B cell (primary cell): ENCODE measurements at regions not wholly inside any gene's neighbourhood (a gene's known extent, or its start where the extent isn't known, plus 50 kb on each side); places are given as distances from the start of the nearest gene placed in this dataset.

Experiments used
- ATAC-seq: fragments of 200-7000 bp; cut with Tn5 transposase; one replicate; pipeline ENCODE4 v1.10.0; 2021; ENCODE audit warnings: low read depth, mild to moderate bottlenecking, moderate number of reproducible peaks, moderate library complexity
- CTCF ChIA-PET: fragments of 350-600 bp; sonication (Branson Sonifier 250); formaldehyde crosslinking; loops from one replicate; lab custom pipeline; 2021; ENCODE audit warnings: antibody characterized with exemption, inconsistent platforms; lab: Charles Lee
- POLR2A ChIA-PET: fragments of 350-600 bp; sonication (Branson Sonifier 250); formaldehyde crosslinking; loops from one replicate; lab custom pipeline; 2021; ENCODE audit warnings: antibody characterized with exemption; lab: Charles Lee
- DNase-seq: peaks from one replicate; pipeline ENCODE4 v3.0.0; 2013
- H2AFZ ChIP-seq: 2 replicates; pipeline ENCODE4 v1.6.1; 2012; ENCODE audit warnings: mild to moderate bottlenecking, low read depth, low read length; ENCODE audit not compliant: insufficient read depth, poor library complexity, severe bottlenecking
- H3K27ac ChIP-seq, 2 donors: 1 replicate in 1 of 2; 2 replicates in 1 of 2; pipeline ENCODE4 v1.5.1; 2012 to 2013; ENCODE audit warnings: low read length in 2 of 2, mild to moderate bottlenecking in 2 of 2, moderate library complexity in 1 of 2
- H3K27me3 ChIP-seq, 4 experiments: fragments of 200-600 bp in 1 of 4; sonication (generic) in 1 of 4; replicated peaks in 1 of 4; 1 replicate in 2 of 4; 2 replicates in 2 of 4; pipeline versions ENCODE4 v1.6.1 to v1.7.0; 2013 to 2016; ENCODE audit warnings: low read length in 3 of 4, mild to moderate bottlenecking in 2 of 4, mixed read lengths in 1 of 4, moderate library complexity in 1 of 4; ENCODE audit not compliant: insufficient read depth in 4 of 4, control insufficient read depth in 3 of 4; ENCODE audit errors: control extremely low read depth in 1 of 4
- H3K36me3 ChIP-seq, 2 experiments: replicated peaks in 1 of 2; 1 replicate in 1 of 2; 2 replicates in 1 of 2; pipeline versions ENCODE4 v1.6.1 to v1.7.1; 2013; ENCODE audit warnings: low read length in 1 of 2; ENCODE audit not compliant: insufficient read depth in 2 of 2, control insufficient read depth in 1 of 2; ENCODE audit errors: control extremely low read depth in 1 of 2, extremely low read depth in 1 of 2
- H3K4me1 ChIP-seq, 2 donors: fragments of 200-600 bp in 1 of 2; sonication (generic) in 1 of 2; 1 replicate in 1 of 2; 2 replicates in 1 of 2; pipeline versions ENCODE4 v1.5.1 to v1.6.1; 2013 to 2017; ENCODE audit warnings: low read length in 2 of 2; ENCODE audit not compliant: control insufficient read depth in 2 of 2, insufficient read depth in 2 of 2
- H3K4me2 ChIP-seq: replicated peaks from 2 replicates; pipeline ENCODE3; 2012; ENCODE audit warnings: mild to moderate bottlenecking, low read depth, low read length; ENCODE audit not compliant: poor library complexity, severe bottlenecking
- H3K4me3 ChIP-seq, 5 experiments: fragments of 200-600 bp in 1 of 5; sonication (generic) in 1 of 5; 1 replicate in 3 of 5; 2 replicates in 2 of 5; pipeline versions ENCODE4 v1.5.1 to v1.7.0; 2011 to 2016; ENCODE audit warnings: low read length in 4 of 5, mild to moderate bottlenecking in 4 of 5, low read depth in 2 of 5, control low read depth in 1 of 5, moderate library complexity in 1 of 5; ENCODE audit not compliant: insufficient read depth in 1 of 5; ENCODE audit errors: control extremely low read depth in 1 of 5, extremely low read depth in 1 of 5
- H3K79me2 ChIP-seq: fragments of 200-600 bp; sonication (generic); one replicate; pipeline ENCODE4 v1.6.0; 2016; ENCODE audit warnings: low read length; ENCODE audit not compliant: control insufficient read depth, insufficient read depth
- H3K9ac ChIP-seq: fragments of 200-600 bp; sonication (generic); 2 replicates; pipeline ENCODE4 v1.6.1; 2017; ENCODE audit warnings: mild to moderate bottlenecking, low read length, moderate library complexity
- H3K9me3 ChIP-seq, 3 donors: one replicate each; pipeline versions ENCODE4 v1.6.1 to v1.7.1; 2013; ENCODE audit warnings: low read length in 2 of 3; ENCODE audit not compliant: control insufficient read depth in 2 of 3, insufficient read depth in 1 of 3; ENCODE audit errors: control extremely low read depth in 1 of 3
- H4K20me1 ChIP-seq: 2 replicates; pipeline ENCODE4 v1.6.0; 2012; ENCODE audit warnings: mild to moderate bottlenecking, low read length; ENCODE audit not compliant: insufficient read depth, control insufficient read depth, poor library complexity, severe bottlenecking
- H3K27ac Mint-ChIP-seq: one replicate; pipeline ENCODE4 v1.8.0; 2021; ENCODE audit warnings: mixed read lengths
- H3K27me3 Mint-ChIP-seq: one replicate; pipeline ENCODE4 v1.8.0; 2021; ENCODE audit warnings: mixed read lengths
- H3K4me1 Mint-ChIP-seq: one replicate; pipeline ENCODE4 v1.8.0; 2021; ENCODE audit warnings: mixed read lengths
- H3K4me3 Mint-ChIP-seq: one replicate; pipeline ENCODE4 v1.8.0; 2021; ENCODE audit warnings: mixed read lengths
- H3K9me3 Mint-ChIP-seq: one replicate; pipeline ENCODE4 v1.8.0; 2022; ENCODE audit warnings: mixed read lengths; ENCODE audit not compliant: insufficient read depth
- EZH2 ChIP-seq: IDR thresholded peaks from 2 replicates; pipeline ENCODE4 v1.6.1; 2012; ENCODE audit warnings: borderline replicate concordance, low read depth, mild to moderate bottlenecking, moderate library complexity, low read length; ENCODE audit not compliant: insufficient read depth, poor library complexity, severe bottlenecking
- WGBS: methylation state at CpG from one replicate; pipeline ENCODE4 v1.1.5; 2013; ENCODE audit warnings: missing lambda C conversion rate; ENCODE audit not compliant: insufficient coverage; 5-methylcytosine and 5-hydroxymethylcytosine counted together
- intact Hi-C: fragments of 100-400 bp; cut with micrococcal nuclease; formaldehyde crosslinking; loops from one replicate; pipeline ENCODE4 v1.10.0; 2022
- TF ChIP-seq, protein P1 (sequence below): fragments of 200-600 bp; IDR thresholded peaks from one replicate; pipeline ENCODE4 v1.8.0; 2022; ENCODE audit warnings: antibody characterized with exemption, mild to moderate bottlenecking

DNA sequence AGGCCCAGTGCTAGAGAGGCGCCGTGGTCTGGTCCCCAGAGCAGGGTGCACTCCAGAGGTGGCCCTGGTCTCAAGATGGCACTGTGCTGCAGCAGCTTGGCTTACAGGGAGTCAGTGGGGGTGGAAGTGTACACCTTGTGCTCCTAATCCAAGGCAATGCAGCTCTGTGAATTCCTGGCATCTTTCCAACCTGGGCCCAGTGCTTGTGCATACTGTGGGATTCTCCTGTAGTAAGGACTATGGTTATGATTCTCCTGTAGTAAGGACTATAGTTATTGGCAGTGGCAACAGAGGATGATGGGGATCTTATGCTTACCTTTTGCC is 616.7 kb upstream of the REG3G start:
- no peak for TF ChIP-seq EZH2
- TF ChIP-seq, protein P1, sequence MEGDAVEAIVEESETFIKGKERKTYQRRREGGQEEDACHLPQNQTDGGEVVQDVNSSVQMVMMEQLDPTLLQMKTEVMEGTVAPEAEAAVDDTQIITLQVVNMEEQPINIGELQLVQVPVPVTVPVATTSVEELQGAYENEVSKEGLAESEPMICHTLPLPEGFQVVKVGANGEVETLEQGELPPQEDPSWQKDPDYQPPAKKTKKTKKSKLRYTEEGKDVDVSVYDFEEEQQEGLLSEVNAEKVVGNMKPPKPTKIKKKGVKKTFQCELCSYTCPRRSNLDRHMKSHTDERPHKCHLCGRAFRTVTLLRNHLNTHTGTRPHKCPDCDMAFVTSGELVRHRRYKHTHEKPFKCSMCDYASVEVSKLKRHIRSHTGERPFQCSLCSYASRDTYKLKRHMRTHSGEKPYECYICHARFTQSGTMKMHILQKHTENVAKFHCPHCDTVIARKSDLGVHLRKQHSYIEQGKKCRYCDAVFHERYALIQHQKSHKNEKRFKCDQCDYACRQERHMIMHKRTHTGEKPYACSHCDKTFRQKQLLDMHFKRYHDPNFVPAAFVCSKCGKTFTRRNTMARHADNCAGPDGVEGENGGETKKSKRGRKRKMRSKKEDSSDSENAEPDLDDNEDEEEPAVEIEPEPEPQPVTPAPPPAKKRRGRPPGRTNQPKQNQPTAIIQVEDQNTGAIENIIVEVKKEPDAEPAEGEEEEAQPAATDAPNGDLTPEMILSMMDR = no peak
- ATAC-seq = no peak

GRCh38 chr2:78411303-78411702 is 614.2 kb upstream of the REG3G start:
- Mint-ChIP-seq H3K4me1 (no peaks in the 10 kb centered on the region), H3K27ac (no peak overlapping the region), H3K4me3 (no peak overlapping the region), H3K9me3 (peaks cover 4% of the 10 kb centered on the region), H3K27me3 (no peaks in the 10 kb centered on the region)
- Histone ChIP-seq H2AFZ (no peak overlapping the region), H3K9me3 (peaks cover 0 to 12% (median 0%) of the 10 kb centered on the region in 3 donors), H4K20me1 (no peaks in the 10 kb centered on the region), H3K9ac (no peak overlapping the region), H3K4me1 (no peaks in the 10 kb centered on the region), H3K36me3 (no peaks in the 10 kb centered on the region), H3K4me3 (no peak overlapping the region), H3K79me2 (no peaks in the 10 kb centered on the region), H3K27me3 (no peaks in the 10 kb centered on the region), H3K27ac (no peak overlapping the region), H3K4me2 (no peak overlapping the region)
- CTCF ChIA-PET = no interaction called here
- TF ChIP-seq EZH2 = no peak
- TF ChIP-seq, protein P1 = no peak
- ATAC-seq = no peak
- intact Hi-C loops = no loop called here
- DNase-seq = no peak
- POLR2A ChIA-PET = no interaction called here

More for the DNA sequence above, 616.7 kb upstream of the REG3G start:
- peaks cover 6% of the 10 kb centered on the region for H3K9me3 Mint-ChIP-seq
- Histone ChIP-seq H2AFZ (no peak overlapping the region), H3K9ac (no peak overlapping the region), H3K9me3 (peaks cover 0 to 12% (median 0%) of the 10 kb centered on the region in 3 donors), H3K36me3 (no peaks in the 10 kb centered on the region), H3K4me3 (no peak overlapping the region), H3K27me3 (no peaks in the 10 kb centered on the region), H3K4me1 (no peaks in the 10 kb centered on the region), H3K79me2 (no peaks in the 10 kb centered on the region), H4K20me1 (no peaks in the 10 kb centered on the region), H3K27ac (no peak overlapping the region), H3K4me2 (no peak overlapping the region)
- H3K27ac Mint-ChIP-seq = no peak overlapping the region
- H3K4me1 Mint-ChIP-seq = no peaks in the 10 kb centered on the region
- no peak for DNase-seq
- no peak overlapping the region for H3K4me3 Mint-ChIP-seq
- intact Hi-C loops = no loop called here
- 100% methylated on average over 2 of the region's 2 CpGs for WGBS
- ChIA-PET CTCF (no interaction called here), POLR2A (no interaction called here)
- no peaks in the 10 kb centered on the region for H3K27me3 Mint-ChIP-seq
